Loucy (cell line): ENCODE measurements at regions not wholly inside any gene's neighbourhood (a gene's known extent, or its start where the extent isn't known, plus 50 kb on each side); places are given as distances from the start of the nearest gene placed in this dataset.

Experiments
- H2AFZ ChIP-seq: fragments of 200-600 bp; sonication (generic); 2 replicates; pipeline ENCODE4 v1.6.0; 2016; ENCODE audit warnings: antibody characterized with exemption, mild to moderate bottlenecking, low read length, moderate library complexity
- H3F3A ChIP-seq: fragments of 200-600 bp; 2 replicates; pipeline ENCODE4 v1.6.0; 2016; ENCODE audit warnings: antibody characterized with exemption, low read depth, mild to moderate bottlenecking
- H3K27me3 ChIP-seq: fragments of 200-600 bp; sonication (generic); 2 replicates; pipeline ENCODE4 v1.6.1; 2014; ENCODE audit warnings: low read length, mild to moderate bottlenecking; ENCODE audit not compliant: insufficient read depth, poor library complexity, severe bottlenecking
- H3K36me3 ChIP-seq: fragments of 200-600 bp; sonication (generic); 2 replicates; pipeline ENCODE4 v1.6.1; 2016; ENCODE audit warnings: low read length; ENCODE audit not compliant: insufficient read depth
- H3K4me1 ChIP-seq: fragments of 200-600 bp; sonication (generic); 2 replicates; pipeline ENCODE4 v1.5.1; 2014; ENCODE audit warnings: low read length, mild to moderate bottlenecking; ENCODE audit not compliant: insufficient read depth, poor library complexity, severe bottlenecking
- H3K4me2 ChIP-seq: fragments of 200-600 bp; sonication (generic); 2 replicates; pipeline ENCODE4 v1.6.0; 2014; ENCODE audit warnings: antibody characterized with exemption, low read length, low read depth, mild to moderate bottlenecking; ENCODE audit not compliant: poor library complexity, severe bottlenecking
- H3K4me3 ChIP-seq: fragments of 200-600 bp; sonication (generic); 2 replicates; pipeline ENCODE4 v1.5.1; 2014; ENCODE audit warnings: low read length, mild to moderate bottlenecking, mixed read lengths; ENCODE audit not compliant: poor library complexity, severe bottlenecking
- H3K79me2 ChIP-seq: fragments of 200-600 bp; sonication (generic); 2 replicates; pipeline ENCODE4 v1.6.1; 2014; ENCODE audit warnings: low read length; ENCODE audit not compliant: insufficient read depth
- H3K9ac ChIP-seq: fragments of 200-600 bp; sonication (generic); 2 replicates; pipeline ENCODE4 v1.6.0; 2014; ENCODE audit warnings: mild to moderate bottlenecking, low read depth, low read length, moderate library complexity; ENCODE audit not compliant: poor library complexity, severe bottlenecking
- H3K9me2 ChIP-seq: fragments of 200-600 bp; sonication (generic); replicated peaks from 2 replicates; pipeline ENCODE4 v1.6.1; 2016; ENCODE audit warnings: low read depth, low read length, mixed read lengths
- H3K9me3 ChIP-seq: fragments of 200-600 bp; sonication (generic); 2 replicates; pipeline ENCODE4 v1.6.1; 2014; ENCODE audit warnings: mild to moderate bottlenecking, antibody characterized with exemption, low read length, low read depth; ENCODE audit not compliant: insufficient read depth
- H4K20me1 ChIP-seq: fragments of 200-600 bp; sonication (generic); 2 replicates; pipeline ENCODE4 v1.6.0; 2014; ENCODE audit warnings: antibody characterized with exemption, low read length, mild to moderate bottlenecking; ENCODE audit not compliant: insufficient read depth, poor library complexity, severe bottlenecking
- EZH2phosphoT487 ChIP-seq: fragments of 200-600 bp; IDR thresholded peaks from 2 replicates; pipeline ENCODE4 v1.6.1; 2018; ENCODE audit warnings: antibody characterized with exemption, mild to moderate bottlenecking, moderate library complexity, borderline replicate concordance
- TF ChIP-seq, protein P1 (sequence below): fragments of 200-600 bp; sonication (generic); conservative IDR thresholded peaks from 2 replicates; pipeline ENCODE4 v1.5.1; 2014; ENCODE audit warnings: mild to moderate bottlenecking, antibody characterized with exemption, low read length

DNA sequence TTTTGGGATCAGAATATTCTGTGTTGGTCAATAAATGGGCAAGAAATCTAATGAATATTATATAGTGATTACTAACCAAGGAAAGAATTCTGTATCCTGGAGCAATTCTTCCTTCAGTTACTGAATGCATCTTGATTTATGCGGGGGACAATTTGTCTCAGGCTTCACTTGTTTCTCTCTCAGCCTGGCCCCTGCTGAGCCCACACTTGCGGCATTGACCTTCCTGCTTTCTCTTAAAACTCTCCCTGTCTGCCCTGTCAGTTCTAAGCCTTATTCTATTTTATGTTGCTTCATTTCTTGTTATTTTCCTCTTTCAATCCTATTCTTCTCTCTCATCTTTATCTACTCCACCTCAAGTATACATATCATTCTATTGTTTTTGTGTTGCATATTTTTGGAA lies 122.1 kb upstream of the TPK1 start:
- Histone ChIP-seq H2AFZ (no peak overlapping the region), H3K36me3 (no peaks in the 10 kb centered on the region), H4K20me1 (no peaks in the 10 kb centered on the region), H3K4me1 (no peaks in the 10 kb centered on the region), H3K9me2 (no peaks in the 10 kb centered on the region), H3F3A (no peaks in the 10 kb centered on the region), H3K27me3 (no peaks in the 10 kb centered on the region), H3K79me2 (no peaks in the 10 kb centered on the region), H3K9me3 (no peaks in the 10 kb centered on the region), H3K4me3 (no peak overlapping the region), H3K4me2 (no peak overlapping the region), H3K9ac (no peak overlapping the region)
- no peak for TF ChIP-seq EZH2phosphoT487
- TF ChIP-seq, protein P1, sequence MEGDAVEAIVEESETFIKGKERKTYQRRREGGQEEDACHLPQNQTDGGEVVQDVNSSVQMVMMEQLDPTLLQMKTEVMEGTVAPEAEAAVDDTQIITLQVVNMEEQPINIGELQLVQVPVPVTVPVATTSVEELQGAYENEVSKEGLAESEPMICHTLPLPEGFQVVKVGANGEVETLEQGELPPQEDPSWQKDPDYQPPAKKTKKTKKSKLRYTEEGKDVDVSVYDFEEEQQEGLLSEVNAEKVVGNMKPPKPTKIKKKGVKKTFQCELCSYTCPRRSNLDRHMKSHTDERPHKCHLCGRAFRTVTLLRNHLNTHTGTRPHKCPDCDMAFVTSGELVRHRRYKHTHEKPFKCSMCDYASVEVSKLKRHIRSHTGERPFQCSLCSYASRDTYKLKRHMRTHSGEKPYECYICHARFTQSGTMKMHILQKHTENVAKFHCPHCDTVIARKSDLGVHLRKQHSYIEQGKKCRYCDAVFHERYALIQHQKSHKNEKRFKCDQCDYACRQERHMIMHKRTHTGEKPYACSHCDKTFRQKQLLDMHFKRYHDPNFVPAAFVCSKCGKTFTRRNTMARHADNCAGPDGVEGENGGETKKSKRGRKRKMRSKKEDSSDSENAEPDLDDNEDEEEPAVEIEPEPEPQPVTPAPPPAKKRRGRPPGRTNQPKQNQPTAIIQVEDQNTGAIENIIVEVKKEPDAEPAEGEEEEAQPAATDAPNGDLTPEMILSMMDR, result no peak

DNA sequence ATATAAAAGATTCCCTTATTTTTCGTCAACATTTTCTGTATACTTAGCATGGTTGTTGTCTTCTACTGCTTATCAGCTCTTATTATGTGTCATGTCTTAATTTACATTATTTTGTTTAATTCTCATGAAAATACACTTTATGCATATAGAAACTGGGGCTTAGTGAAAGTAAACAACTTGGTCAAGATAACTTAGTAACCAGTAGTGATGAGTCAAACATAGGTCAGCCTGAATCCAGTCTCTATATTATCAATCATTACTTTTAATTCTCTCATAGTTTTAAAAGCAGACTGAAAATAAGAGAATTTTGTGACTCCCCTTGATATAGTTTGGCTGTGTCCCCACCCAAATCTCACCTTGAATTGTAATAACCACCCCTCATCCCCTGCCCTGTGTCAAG lies 119.6 kb upstream of the TPK1 start:
- TF ChIP-seq, protein P1, result no peak
- no peak for TF ChIP-seq EZH2phosphoT487
- Histone ChIP-seq H3F3A (no peaks in the 10 kb centered on the region), H4K20me1 (no peaks in the 10 kb centered on the region), H2AFZ (no peak overlapping the region), H3K27me3 (no peaks in the 10 kb centered on the region), H3K79me2 (no peaks in the 10 kb centered on the region), H3K9me3 (no peaks in the 10 kb centered on the region), H3K4me1 (no peaks in the 10 kb centered on the region), H3K9me2 (no peaks in the 10 kb centered on the region), H3K4me2 (no peak overlapping the region), H3K9ac (no peak overlapping the region), H3K36me3 (no peaks in the 10 kb centered on the region), H3K4me3 (no peak overlapping the region)

DNA sequence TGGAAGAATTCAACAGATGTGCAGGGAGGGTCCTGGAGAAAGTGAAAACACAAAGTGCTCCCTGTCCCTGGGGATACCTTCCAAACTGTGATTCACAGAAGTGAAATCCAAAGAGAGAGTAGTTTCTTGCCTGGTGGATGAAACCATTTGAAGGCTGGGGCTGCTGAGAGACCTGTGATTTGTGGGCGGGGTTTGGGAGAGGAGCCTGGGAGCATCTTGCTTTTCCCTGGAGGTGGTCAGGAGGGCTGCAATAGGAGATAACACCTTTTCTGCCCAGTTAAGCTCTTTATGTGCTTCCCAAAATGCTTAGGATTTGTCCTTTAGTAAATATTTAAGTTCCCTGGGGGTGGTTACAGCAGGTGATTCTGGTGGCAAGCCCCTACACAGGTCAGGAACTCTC lies 105.3 kb upstream of the TPK1 start:
- Histone ChIP-seq H4K20me1 (no peaks in the 10 kb centered on the region), H3K79me2 (no peaks in the 10 kb centered on the region), H3F3A (no peaks in the 10 kb centered on the region), H3K4me1 (no peaks in the 10 kb centered on the region), H3K4me2 (no peak overlapping the region), H3K4me3 (no peak overlapping the region), H2AFZ (no peak overlapping the region), H3K9ac (no peak overlapping the region), H3K9me3 (no peaks in the 10 kb centered on the region; the same call in 1 of the 2 replicates), H3K9me2 (no peaks in the 10 kb centered on the region), H3K36me3 (no peaks in the 10 kb centered on the region), H3K27me3 (no peaks in the 10 kb centered on the region)
- TF ChIP-seq EZH2phosphoT487, result no peak
- TF ChIP-seq, protein P1, result no peak
